Osteoblast (primary cell): ENCODE measurements at regions not wholly inside any gene's neighbourhood (a gene's known extent, or its start where the extent isn't known, plus 50 kb on each side); places are given as distances from the start of the nearest gene placed in this dataset.
"Not testable (repeated sequence)": the region's sequence is repeated elsewhere in the genome, so short reads cannot be mapped to it uniquely, and the experiment has no call there.

Experiments used
- DNase-seq: peaks from one replicate; pipeline ENCODE4 v3.0.0; 2011; ENCODE audit warnings: low spot score, mixed read lengths; ENCODE audit not compliant: insufficient read length; ENCODE audit errors: missing footprints
- H2AFZ ChIP-seq: 2 replicates; pipeline ENCODE4 v1.6.0; 2011; ENCODE audit warnings: mild to moderate bottlenecking, low read length
- H3K27ac ChIP-seq: 2 replicates; pipeline ENCODE4 v1.5.1; 2011; ENCODE audit warnings: mild to moderate bottlenecking, low read depth, low read length, moderate library complexity
- H3K27me3 ChIP-seq: 2 replicates; pipeline ENCODE4 v1.6.0; 2012; ENCODE audit warnings: mild to moderate bottlenecking, control low read depth, inconsistent platforms, low read length, moderate library complexity; ENCODE audit not compliant: insufficient read depth
- H3K36me3 ChIP-seq: 2 replicates; pipeline ENCODE4 v1.5.1; 2011; ENCODE audit warnings: mild to moderate bottlenecking, low read length, control low read depth, moderate library complexity; ENCODE audit not compliant: insufficient read depth
- H3K4me1 ChIP-seq: 2 replicates; pipeline ENCODE4 v1.5.1; 2011; ENCODE audit warnings: mild to moderate bottlenecking, low read length, control low read depth, moderate library complexity; ENCODE audit not compliant: insufficient read depth
- H3K4me2 ChIP-seq: 2 replicates; pipeline ENCODE4 v1.6.0; 2011; ENCODE audit warnings: mild to moderate bottlenecking, low read length; ENCODE audit not compliant: insufficient read depth
- H3K4me3 ChIP-seq: fragments of 200-600 bp; sonication (generic); 3 replicates; pipeline ENCODE4 v1.5.1; 2012; ENCODE audit warnings: mild to moderate bottlenecking, low read length, inconsistent platforms; ENCODE audit not compliant: insufficient read depth
- H3K79me2 ChIP-seq: 2 replicates; pipeline ENCODE4 v1.6.0; 2012; ENCODE audit warnings: mild to moderate bottlenecking, low read length, control low read depth, inconsistent platforms; ENCODE audit not compliant: insufficient read depth
- H3K9me3 ChIP-seq: 2 replicates; pipeline ENCODE4 v1.5.1; 2011; ENCODE audit warnings: low read depth, low read length, control low read depth
- H4K20me1 ChIP-seq: 2 replicates; pipeline ENCODE4 v1.6.0; 2012; ENCODE audit warnings: mild to moderate bottlenecking, low read length, control low read depth; ENCODE audit not compliant: insufficient read depth
- TF ChIP-seq, protein P1 (sequence below): IDR thresholded peaks from 2 replicates; pipeline ENCODE4 v1.5.1; 2011; ENCODE audit warnings: mild to moderate bottlenecking, low read depth, low read length, moderate library complexity; ENCODE audit errors: extremely low read depth

DNA sequence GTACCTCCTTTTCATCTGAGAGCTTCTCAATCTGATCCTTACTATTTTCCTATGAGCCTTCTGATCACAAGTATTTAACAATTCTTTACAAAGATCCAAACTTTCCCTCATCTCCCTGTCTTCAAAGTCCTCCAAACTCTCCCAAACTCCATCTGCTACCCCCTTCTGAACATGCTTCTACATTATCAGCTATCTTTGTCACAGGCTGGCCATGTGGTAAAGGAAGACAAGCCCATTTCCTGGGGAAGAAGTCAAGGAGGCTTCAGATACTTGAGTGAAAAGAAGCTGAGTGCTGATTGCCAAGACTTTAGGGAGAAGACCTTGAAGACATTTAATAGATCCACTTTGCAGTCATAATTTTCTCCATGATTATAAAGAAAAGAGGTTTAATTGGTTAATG, 231.4 kb downstream of the CWH43 start:
- Histone ChIP-seq H2AFZ (no peak overlapping the region), H3K4me2 (no peak overlapping the region), H3K27ac (no peak overlapping the region), H3K79me2 (no peaks in the 10 kb centered on the region), H3K36me3 (no peaks in the 10 kb centered on the region), H3K4me1 (no peaks in the 10 kb centered on the region), H3K4me3 (no peak overlapping the region), H3K9me3 (peaks cover 6% of the 10 kb centered on the region), H3K27me3 (no peaks in the 10 kb centered on the region), H4K20me1 (no peaks in the 10 kb centered on the region)
- TF ChIP-seq, protein P1, sequence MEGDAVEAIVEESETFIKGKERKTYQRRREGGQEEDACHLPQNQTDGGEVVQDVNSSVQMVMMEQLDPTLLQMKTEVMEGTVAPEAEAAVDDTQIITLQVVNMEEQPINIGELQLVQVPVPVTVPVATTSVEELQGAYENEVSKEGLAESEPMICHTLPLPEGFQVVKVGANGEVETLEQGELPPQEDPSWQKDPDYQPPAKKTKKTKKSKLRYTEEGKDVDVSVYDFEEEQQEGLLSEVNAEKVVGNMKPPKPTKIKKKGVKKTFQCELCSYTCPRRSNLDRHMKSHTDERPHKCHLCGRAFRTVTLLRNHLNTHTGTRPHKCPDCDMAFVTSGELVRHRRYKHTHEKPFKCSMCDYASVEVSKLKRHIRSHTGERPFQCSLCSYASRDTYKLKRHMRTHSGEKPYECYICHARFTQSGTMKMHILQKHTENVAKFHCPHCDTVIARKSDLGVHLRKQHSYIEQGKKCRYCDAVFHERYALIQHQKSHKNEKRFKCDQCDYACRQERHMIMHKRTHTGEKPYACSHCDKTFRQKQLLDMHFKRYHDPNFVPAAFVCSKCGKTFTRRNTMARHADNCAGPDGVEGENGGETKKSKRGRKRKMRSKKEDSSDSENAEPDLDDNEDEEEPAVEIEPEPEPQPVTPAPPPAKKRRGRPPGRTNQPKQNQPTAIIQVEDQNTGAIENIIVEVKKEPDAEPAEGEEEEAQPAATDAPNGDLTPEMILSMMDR = no peak
- no peak for DNase-seq

GRCh38 chr4:49218094-49218493, 232.0 kb downstream of the CWH43 start:
- H3K79me2 ChIP-seq, H3K4me1 ChIP-seq, H3K4me2 ChIP-seq, H2AFZ ChIP-seq, H3K4me3 ChIP-seq, H3K9me3 ChIP-seq, H3K36me3 ChIP-seq, H4K20me1 ChIP-seq, H3K27ac ChIP-seq, H3K27me3 ChIP-seq: not testable (repeated sequence)
- peak; percentile 58 for DNase-seq

GRCh38 chr4:49218931-49219330, 232.9 kb downstream of the CWH43 start:
- not testable (repeated sequence) for DNase-seq, H2AFZ ChIP-seq, H3K4me1 ChIP-seq, H3K79me2 ChIP-seq, H4K20me1 ChIP-seq, H3K4me3 ChIP-seq, H3K36me3 ChIP-seq, H3K27me3 ChIP-seq, H3K4me2 ChIP-seq, H3K9me3 ChIP-seq, H3K27ac ChIP-seq

DNA sequence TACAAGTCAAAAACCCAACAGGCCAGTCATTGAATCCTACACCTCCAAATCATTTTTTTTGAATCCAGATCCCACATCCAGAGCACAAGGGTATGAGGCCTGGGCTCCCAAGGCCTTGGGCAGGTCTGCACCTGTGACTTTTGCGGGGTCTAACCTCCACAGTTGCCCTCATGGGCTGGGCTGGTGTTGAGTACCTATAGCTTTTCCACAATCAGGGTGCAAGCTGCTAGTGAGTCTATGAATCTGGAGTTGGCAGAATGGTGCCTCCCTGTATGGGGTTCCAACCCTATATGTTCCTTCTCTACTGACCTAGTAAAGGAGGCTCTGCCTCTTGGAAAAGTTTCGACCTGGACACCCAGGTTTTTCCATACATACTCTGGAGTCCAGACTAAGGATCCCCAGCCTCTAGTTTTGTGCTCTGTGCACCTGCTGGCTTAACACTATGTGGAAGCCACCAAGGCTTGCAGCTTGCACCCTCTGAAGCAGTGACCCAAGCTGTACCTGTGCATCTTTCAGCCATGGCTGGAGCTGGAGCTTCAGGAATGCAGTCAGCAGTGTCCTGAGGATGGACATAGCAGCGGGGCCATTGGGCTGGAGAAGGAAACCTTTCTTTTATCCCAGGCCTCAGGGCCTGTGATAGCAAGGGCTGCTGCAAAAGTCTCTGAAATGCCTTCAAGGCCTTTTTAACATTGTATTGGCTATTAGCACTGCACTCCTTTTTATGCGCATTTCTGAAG, 233.6 kb downstream of the CWH43 start:
- H3K9me3 ChIP-seq, H3K79me2 ChIP-seq, H3K4me2 ChIP-seq, H4K20me1 ChIP-seq, H3K27ac ChIP-seq, H3K4me3 ChIP-seq, H2AFZ ChIP-seq, H3K27me3 ChIP-seq, H3K36me3 ChIP-seq, H3K4me1 ChIP-seq, DNase-seq: not testable (repeated sequence)

DNA sequence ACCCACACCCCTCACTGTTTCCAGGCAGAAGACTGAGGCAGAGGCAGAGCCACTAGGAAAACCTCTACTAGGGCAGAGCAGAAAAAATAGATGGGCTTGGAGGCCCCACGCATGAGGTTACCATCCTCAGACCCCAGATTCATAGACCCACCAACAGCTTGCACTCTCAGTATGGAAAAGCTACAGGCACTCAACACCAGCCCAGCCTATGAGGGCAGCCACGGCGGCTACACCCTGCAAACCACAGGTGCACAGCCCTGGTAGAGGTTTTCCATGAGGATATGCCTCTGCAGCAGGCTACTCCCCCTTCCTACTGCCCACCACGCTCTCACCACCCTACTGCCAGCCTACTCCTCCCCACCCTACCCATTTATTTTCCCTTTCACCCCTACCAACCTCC, 235.1 kb downstream of the CWH43 start:
- Histone ChIP-seq H3K4me1 (no peaks in the 10 kb centered on the region), H4K20me1 (no peaks in the 10 kb centered on the region), H2AFZ (no peak overlapping the region), H3K27ac (no peak overlapping the region), H3K9me3 (peaks cover 6% of the 10 kb centered on the region), H3K79me2 (no peaks in the 10 kb centered on the region), H3K4me2 (no peak overlapping the region), H3K27me3 (no peaks in the 10 kb centered on the region), H3K4me3 (no peak overlapping the region), H3K36me3 (no peaks in the 10 kb centered on the region)
- no peak for DNase-seq
- TF ChIP-seq, protein P1 = no peak

GRCh38 chr4:49222810-49223209, 236.7 kb downstream of the CWH43 start:
- H3K27ac ChIP-seq, H2AFZ ChIP-seq, H3K9me3 ChIP-seq, H3K79me2 ChIP-seq, H3K4me3 ChIP-seq, H3K4me1 ChIP-seq, DNase-seq, H3K36me3 ChIP-seq, H4K20me1 ChIP-seq, H3K4me2 ChIP-seq, H3K27me3 ChIP-seq: not testable (repeated sequence)

- not testable (repeated sequence) for H3K4me3 ChIP-seq, H3K27ac ChIP-seq, H3K27me3 ChIP-seq, H3K4me2 ChIP-seq, H4K20me1 ChIP-seq, DNase-seq, H2AFZ ChIP-seq, H3K36me3 ChIP-seq, H3K4me1 ChIP-seq, H3K79me2 ChIP-seq, H3K9me3 ChIP-seq
Observed at GRCh38 chr4:49226216-49226866, 240.3 kb downstream of the CWH43 start.
